ENCODE measurements at regions not wholly inside any gene's neighbourhood (a gene's known extent, or its start where the extent isn't known, plus 50 kb on each side); places are given as distances from the start of the nearest gene placed in this dataset.

DNA sequence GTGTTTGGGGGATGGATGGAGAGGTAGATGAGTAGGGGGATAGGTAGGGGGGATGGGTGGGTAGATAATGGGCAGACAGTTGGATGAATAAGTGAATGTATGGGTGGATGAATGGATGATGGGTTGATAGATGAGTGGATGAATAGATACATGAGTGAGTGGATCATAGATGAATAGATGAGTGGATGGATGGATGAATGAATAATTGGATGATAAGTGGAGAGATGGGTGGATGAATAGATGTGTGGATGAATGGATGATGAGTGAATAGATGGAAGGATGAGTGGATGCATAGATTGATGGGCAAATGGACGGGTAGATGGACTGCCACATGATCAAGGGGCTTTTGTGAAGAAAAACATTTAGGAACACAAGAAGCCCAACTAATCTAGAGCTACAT, 133.3 kb upstream of the F3 start:
- TF ChIP-seq POLR2AphosphoS5 (IDR thresholded peaks at IDR 0.05; ENCODE audit: low read depth, low read length), result no peak
- TF ChIP-seq TAF1 (IDR thresholded peaks at IDR 0.05; ENCODE audit: borderline replicate concordance, insufficient read depth, low read length), result no peak
